MCF 10A (cell line): ENCODE measurements at regions not wholly inside any gene's neighbourhood (a gene's known extent, or its start where the extent isn't known, plus 50 kb on each side); places are given as distances from the start of the nearest gene placed in this dataset.
A peak's percentile ranks its signal among the peaks of the same experiment; 100 is the strongest.

ENCODE experiments used
- BruUV-seq: library from RNA; stranded (reverse); fragments of 400-500 nt; replicated peaks from 2 replicates; lab custom pipeline; 2021; lab: Mats Ljungman, UMichigan
- CTCF ChIA-PET: fragments of 300-600 bp; sonication (Branson Sonifier 250); formaldehyde crosslinking; extraction: SDS; loops from one replicate; lab custom pipeline; 2021; ENCODE audit warnings: antibody characterized with exemption, inconsistent platforms; lab: Yijun Ruan, JAX
- POLR2A ChIA-PET: fragments of 300-600, 350-650 bp; sonication (Branson Sonifier 250); formaldehyde crosslinking; extraction: SDS; loops from one replicate; lab custom pipeline; 2020; ENCODE audit warnings: antibody characterized with exemption, inconsistent platforms; lab: Yijun Ruan, JAX
- DNase-seq: peaks from one replicate; pipeline ENCODE4 v3.0.0-alpha.2; 2018; ENCODE audit not compliant: unreplicated experiment
- H3K27ac Mint-ChIP-seq: one replicate; pipeline ENCODE4 v1.8.0; 2022; ENCODE audit warnings: mild to moderate bottlenecking, low read depth, mixed read lengths; ENCODE audit not compliant: unreplicated experiment
- H3K27me3 Mint-ChIP-seq: one replicate; pipeline ENCODE4 v1.8.0; 2022; ENCODE audit warnings: mixed read lengths; ENCODE audit not compliant: insufficient read depth, unreplicated experiment
- H3K36me3 Mint-ChIP-seq: one replicate; pipeline ENCODE4 v1.8.0; 2022; ENCODE audit warnings: mild to moderate bottlenecking, moderate library complexity, mixed read lengths; ENCODE audit not compliant: insufficient read depth, unreplicated experiment
- H3K4me1 Mint-ChIP-seq: one replicate; pipeline ENCODE4 v1.8.0; 2022; ENCODE audit warnings: mixed read lengths; ENCODE audit not compliant: insufficient read depth, unreplicated experiment
- H3K4me3 Mint-ChIP-seq: one replicate; pipeline ENCODE4 v1.8.0; 2022; ENCODE audit warnings: mild to moderate bottlenecking, moderate library complexity, mixed read lengths; ENCODE audit not compliant: unreplicated experiment
- H3K9me3 Mint-ChIP-seq: one replicate; pipeline ENCODE4 v1.8.0; 2022; ENCODE audit warnings: mixed read lengths; ENCODE audit not compliant: unreplicated experiment
- intact Hi-C: fragments of 100-400 bp; cut with micrococcal nuclease; formaldehyde crosslinking; loops from 2 replicates; pipeline ENCODE4 v1.14.1; 2022
- TF ChIP-seq, protein P1 (sequence below): fragments of 200-600 bp; IDR thresholded peaks from one replicate; pipeline ENCODE4 v1.8.0; 2022; ENCODE audit warnings: antibody characterized with exemption, mild to moderate bottlenecking; ENCODE audit not compliant: unreplicated experiment

DNA sequence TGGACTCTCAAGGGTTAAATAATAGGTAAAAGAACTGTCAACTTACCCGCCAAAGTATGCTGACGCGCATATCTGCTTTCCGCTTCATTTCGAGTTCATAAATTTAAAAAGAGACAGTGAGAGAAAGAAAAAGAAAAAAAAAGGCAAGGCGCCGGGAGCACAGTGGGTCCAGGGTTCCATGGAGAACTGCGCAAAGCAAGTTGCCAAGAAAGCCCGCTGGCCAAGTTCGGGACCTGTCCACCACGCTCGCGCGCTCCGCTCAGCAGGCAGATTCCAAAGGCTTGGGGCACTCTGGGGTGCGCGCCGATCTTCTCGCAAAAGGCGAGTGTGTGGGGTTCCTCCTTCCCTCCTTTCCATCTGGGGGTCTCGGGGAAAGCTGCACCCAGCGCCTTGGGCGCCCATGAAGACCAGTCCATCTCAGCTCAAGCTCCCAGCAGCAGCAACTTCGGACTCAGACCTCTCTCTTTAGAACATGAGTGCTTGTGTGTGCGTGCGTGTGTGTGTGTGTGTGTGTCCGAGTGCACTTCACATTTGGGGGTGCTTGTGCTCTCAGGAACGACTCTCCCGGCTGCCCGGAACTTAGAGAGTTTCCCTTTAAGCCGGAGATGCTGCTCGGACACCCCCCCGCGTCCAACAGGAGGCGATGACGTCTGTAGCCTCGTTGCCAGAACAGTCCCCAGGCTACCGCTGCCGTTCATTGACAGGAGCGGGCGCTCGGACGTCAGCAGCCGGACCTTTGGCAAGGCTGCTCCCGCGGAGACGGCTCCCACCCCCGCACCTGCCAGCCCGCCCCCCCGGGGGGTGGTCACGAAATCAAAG lies 180.0 kb downstream of the TBXT start:
- peak; percentile 87 for DNase-seq
- Mint-ChIP-seq H3K9me3 (peaks cover 7% of the 10 kb centered on the region), H3K4me1 (peaks cover 13% of the 10 kb centered on the region), H3K27ac (no peak overlapping the region), H3K4me3 (peak overlapping the region; percentile 74), H3K36me3 (no peaks in the 10 kb centered on the region), H3K27me3 (peaks cover 16% of the 10 kb centered on the region)
- no TSS peak for BruUV-seq
- CTCF ChIA-PET: interaction anchor here (0.7 kb wide), 1 partner anchor 559 kb away, joined by 3 read pairs; no protein-coding TSS in a partner anchor
- intact Hi-C loops: loop anchor here (10.0 kb wide), 1 partner anchor 117 kb away; no protein-coding TSS in a partner anchor
- TF ChIP-seq, protein P1, sequence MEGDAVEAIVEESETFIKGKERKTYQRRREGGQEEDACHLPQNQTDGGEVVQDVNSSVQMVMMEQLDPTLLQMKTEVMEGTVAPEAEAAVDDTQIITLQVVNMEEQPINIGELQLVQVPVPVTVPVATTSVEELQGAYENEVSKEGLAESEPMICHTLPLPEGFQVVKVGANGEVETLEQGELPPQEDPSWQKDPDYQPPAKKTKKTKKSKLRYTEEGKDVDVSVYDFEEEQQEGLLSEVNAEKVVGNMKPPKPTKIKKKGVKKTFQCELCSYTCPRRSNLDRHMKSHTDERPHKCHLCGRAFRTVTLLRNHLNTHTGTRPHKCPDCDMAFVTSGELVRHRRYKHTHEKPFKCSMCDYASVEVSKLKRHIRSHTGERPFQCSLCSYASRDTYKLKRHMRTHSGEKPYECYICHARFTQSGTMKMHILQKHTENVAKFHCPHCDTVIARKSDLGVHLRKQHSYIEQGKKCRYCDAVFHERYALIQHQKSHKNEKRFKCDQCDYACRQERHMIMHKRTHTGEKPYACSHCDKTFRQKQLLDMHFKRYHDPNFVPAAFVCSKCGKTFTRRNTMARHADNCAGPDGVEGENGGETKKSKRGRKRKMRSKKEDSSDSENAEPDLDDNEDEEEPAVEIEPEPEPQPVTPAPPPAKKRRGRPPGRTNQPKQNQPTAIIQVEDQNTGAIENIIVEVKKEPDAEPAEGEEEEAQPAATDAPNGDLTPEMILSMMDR: no peak
- POLR2A ChIA-PET: no interaction called here

GRCh38 chr6:165986914-165987482 lies 180.7 kb downstream of the TBXT start:
- H3K27me3 Mint-ChIP-seq: peaks cover 16% of the 10 kb centered on the region
- POLR2A ChIA-PET: interaction anchor here (0.7 kb wide), 1 partner anchor 59 kb away, joined by 3 read pairs; no protein-coding TSS in a partner anchor
- intact Hi-C loops: loop anchor here (10.0 kb wide), 1 partner anchor 118 kb away; no protein-coding TSS in a partner anchor

DNA sequence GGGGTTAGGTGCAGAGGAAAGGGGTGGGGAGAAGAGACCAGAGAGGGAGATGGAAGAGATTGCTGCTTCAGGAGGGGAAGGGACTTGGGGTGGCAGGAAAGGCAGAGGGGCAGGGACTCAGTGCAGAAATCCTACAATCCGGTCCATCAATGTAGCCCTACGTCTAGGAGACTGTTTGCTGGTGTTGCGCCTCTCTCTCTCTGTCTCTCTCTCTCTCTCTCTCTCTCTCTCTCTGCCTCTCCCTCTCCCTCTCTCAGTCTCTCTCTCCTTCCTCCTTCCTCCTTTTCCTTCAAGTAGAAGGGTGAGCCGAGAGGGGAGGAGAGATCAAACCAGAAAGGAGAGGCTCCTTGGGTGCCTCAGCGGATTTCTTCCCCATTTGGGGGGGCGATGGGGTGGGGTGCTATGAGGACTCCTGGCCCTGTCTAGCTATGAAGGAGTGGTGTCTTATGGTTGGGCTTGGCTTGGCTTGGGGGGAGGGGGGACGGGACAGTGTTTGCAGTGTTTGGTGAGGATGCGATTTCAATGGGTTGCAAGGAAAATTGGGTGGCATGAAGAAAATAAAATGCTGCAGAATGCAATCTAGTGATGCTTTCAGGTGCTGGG lies 181.2 kb downstream of the TBXT start:
- intact Hi-C loops: loop anchor here (10.0 kb wide), 1 partner anchor 118 kb away; no protein-coding TSS in a partner anchor
- ChIA-PET POLR2A (interaction anchor here (0.6 to 0.8 kb wide), 3 partner anchors 20 to 281 kb away, joined by 3 to 4 read pairs (median 3); no protein-coding TSS in a partner anchor), CTCF (no interaction called here)
- H3K36me3 Mint-ChIP-seq: no peaks in the 10 kb centered on the region
- TF ChIP-seq, protein P1: no peak
- DNase-seq: no peak
- peaks cover 13% of the 10 kb centered on the region for H3K4me1 Mint-ChIP-seq
- H3K27me3 Mint-ChIP-seq: peaks cover 16% of the 10 kb centered on the region
- BruUV-seq: no TSS peak
- no peak overlapping the region for H3K27ac Mint-ChIP-seq
- peak overlapping the region; percentile 74 for H3K4me3 Mint-ChIP-seq
- peaks cover 7% of the 10 kb centered on the region for H3K9me3 Mint-ChIP-seq

More at GRCh38 chr6:165986914-165987482, 180.7 kb downstream of the TBXT start:
- no peak overlapping the region for H3K27ac Mint-ChIP-seq
- peak; percentile 9 for DNase-seq
- H3K9me3 Mint-ChIP-seq: peaks cover 7% of the 10 kb centered on the region
- H3K4me3 Mint-ChIP-seq: peak overlapping the region; percentile 74
- H3K4me1 Mint-ChIP-seq: peaks cover 13% of the 10 kb centered on the region
- TF ChIP-seq, protein P1: no peak
- CTCF ChIA-PET: interaction anchor here (0.7 kb wide), 1 partner anchor 559 kb away, joined by 3 read pairs; no protein-coding TSS in a partner anchor
- no peaks in the 10 kb centered on the region for H3K36me3 Mint-ChIP-seq
- BruUV-seq: no TSS peak
